Neural cell (in vitro differentiated cells): ENCODE measurements at regions not wholly inside any gene's neighbourhood (a gene's known extent, or its start where the extent isn't known, plus 50 kb on each side); places are given as distances from the start of the nearest gene placed in this dataset.

ENCODE experiments used
- EP300 ChIP-seq: fragments of 450-650 bp; conservative IDR thresholded peaks from 2 replicates; pipeline ENCODE4 v1.6.1; 2014; ENCODE audit warnings: antibody characterized with exemption, mild to moderate bottlenecking, moderate library complexity; ENCODE audit not compliant: poor library complexity, severe bottlenecking
- EZH2 ChIP-seq: fragments of 200-600, 300-800 bp; shearing (Covaris generic), sonication (generic); IDR thresholded peaks from 2 replicates; pipeline ENCODE4 v1.6.1; 2014; ENCODE audit warnings: antibody characterized with exemption, low read length, borderline replicate concordance, mild to moderate bottlenecking; ENCODE audit not compliant: insufficient read depth, poor library complexity, severe bottlenecking
- POLR2AphosphoS5 ChIP-seq: IDR thresholded peaks from 2 replicates; pipeline ENCODE4 v1.6.1; 2012
- RAD21 ChIP-seq: fragments of 450-650 bp; conservative IDR thresholded peaks from 2 replicates; pipeline ENCODE4 v1.6.1; 2014; ENCODE audit warnings: antibody characterized with exemption, mild to moderate bottlenecking, moderate library complexity
- SMC3 ChIP-seq: fragments of 450-650 bp; conservative IDR thresholded peaks from 2 replicates; pipeline ENCODE4 v1.6.1; 2014; ENCODE audit warnings: antibody characterized with exemption, mild to moderate bottlenecking, moderate library complexity; ENCODE audit not compliant: poor library complexity
- TAF1 ChIP-seq: IDR thresholded peaks from 2 replicates; pipeline ENCODE4 v1.6.1; 2012; ENCODE audit warnings: low read depth
- TF ChIP-seq, protein P1 (sequence below): fragments of 450-650 bp; IDR thresholded peaks from 2 replicates; pipeline ENCODE4 v1.5.1; 2014; ENCODE audit warnings: antibody characterized with exemption, mild to moderate bottlenecking, moderate library complexity; ENCODE audit not compliant: poor library complexity, severe bottlenecking

DNA sequence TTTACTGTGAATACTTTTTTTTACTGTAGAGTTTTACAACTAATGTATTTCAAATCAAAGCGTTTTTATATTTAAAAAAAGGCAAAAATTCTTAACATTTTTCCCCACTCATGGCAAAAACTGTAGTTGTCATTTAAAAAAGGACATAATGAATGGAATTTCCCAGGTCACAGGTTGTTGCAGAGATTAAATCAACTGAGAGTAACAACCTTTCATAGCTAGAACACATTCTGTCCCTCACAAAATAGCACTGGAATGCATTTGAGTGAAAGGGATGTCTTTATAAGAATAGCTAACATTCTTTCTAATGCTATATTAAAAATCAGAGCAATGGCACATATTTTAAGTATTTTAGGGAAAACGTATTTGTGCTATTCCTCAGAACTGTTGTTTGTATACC lies 1393.3 kb upstream of the ATXN8OS start:
- TF ChIP-seq POLR2AphosphoS5 (no peak), TAF1 (no peak), SMC3 (no peak), EZH2 (no peak), EP300 (no peak), RAD21 (no peak)
- TF ChIP-seq, protein P1, sequence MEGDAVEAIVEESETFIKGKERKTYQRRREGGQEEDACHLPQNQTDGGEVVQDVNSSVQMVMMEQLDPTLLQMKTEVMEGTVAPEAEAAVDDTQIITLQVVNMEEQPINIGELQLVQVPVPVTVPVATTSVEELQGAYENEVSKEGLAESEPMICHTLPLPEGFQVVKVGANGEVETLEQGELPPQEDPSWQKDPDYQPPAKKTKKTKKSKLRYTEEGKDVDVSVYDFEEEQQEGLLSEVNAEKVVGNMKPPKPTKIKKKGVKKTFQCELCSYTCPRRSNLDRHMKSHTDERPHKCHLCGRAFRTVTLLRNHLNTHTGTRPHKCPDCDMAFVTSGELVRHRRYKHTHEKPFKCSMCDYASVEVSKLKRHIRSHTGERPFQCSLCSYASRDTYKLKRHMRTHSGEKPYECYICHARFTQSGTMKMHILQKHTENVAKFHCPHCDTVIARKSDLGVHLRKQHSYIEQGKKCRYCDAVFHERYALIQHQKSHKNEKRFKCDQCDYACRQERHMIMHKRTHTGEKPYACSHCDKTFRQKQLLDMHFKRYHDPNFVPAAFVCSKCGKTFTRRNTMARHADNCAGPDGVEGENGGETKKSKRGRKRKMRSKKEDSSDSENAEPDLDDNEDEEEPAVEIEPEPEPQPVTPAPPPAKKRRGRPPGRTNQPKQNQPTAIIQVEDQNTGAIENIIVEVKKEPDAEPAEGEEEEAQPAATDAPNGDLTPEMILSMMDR: no peak
